NCI-H82 treated with DMSO at 0.1 percent for 48 hours (cell line): ENCODE measurements at regions not wholly inside any gene's neighbourhood (a gene's known extent, or its start where the extent isn't known, plus 50 kb on each side); places are given as distances from the start of the nearest gene placed in this dataset.
"Not testable (repeated sequence)": the region's sequence is repeated elsewhere in the genome, so short reads cannot be mapped to it uniquely, and the experiment has no call there.

Experiments used
- DNase-seq: peaks from one replicate; lab custom pipeline; 2025; ENCODE audit not compliant: unreplicated experiment; lab: John Stamatoyannopoulos, UW

DNA sequence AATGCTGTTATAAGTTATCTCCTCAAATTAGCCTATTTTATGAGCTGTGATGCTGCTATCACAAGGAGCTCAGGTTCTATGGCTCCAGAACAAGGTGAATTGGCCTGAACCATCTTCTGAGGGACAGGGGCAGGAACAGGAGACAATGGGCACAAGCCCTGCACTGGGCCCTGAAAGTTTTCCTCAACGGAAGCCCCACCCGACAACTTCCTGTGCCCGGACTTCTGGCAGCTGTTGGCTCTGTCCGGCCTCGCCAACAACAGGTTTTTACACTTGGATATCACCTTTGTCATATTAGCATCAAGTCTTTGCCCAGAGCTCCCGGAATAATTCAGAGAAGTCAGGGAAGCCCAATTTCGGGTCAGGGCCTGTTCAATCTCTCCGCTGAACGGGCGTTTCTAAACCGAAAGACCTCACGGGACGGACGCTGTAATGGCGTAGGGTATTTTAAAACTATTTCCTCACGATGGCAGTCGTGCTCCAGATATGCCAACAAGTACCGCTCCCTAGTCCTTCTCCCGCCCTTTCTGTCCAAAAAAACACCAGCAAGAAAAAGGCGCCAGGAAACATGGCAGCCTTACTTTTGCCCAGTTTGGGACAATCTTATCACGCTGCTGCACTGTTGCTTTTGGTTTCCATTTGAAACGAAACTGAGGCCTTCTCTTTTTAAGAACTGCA lies 201.0 kb upstream of the STK26 start:
- no peak for DNase-seq

DNA sequence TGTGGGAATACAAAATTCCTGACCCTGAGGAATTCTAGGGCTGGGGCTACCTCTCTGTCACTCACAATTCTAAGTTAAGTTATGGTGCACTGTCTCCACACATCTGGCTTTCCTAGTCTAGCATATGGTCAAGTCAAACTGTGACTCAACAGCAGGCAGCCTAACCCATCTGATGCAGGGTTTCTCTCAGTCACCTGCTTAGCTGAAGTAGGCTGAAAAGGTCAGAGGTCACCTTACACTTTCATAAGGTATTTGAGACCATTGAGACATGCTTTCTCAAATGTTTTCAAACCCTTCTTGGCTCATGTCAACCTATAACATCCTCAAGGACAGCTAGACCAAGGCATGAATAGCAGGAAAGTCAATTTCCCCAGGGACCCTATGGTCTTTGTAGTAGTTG lies 196.5 kb upstream of the STK26 start:
- DNase-seq, result no peak

DNA sequence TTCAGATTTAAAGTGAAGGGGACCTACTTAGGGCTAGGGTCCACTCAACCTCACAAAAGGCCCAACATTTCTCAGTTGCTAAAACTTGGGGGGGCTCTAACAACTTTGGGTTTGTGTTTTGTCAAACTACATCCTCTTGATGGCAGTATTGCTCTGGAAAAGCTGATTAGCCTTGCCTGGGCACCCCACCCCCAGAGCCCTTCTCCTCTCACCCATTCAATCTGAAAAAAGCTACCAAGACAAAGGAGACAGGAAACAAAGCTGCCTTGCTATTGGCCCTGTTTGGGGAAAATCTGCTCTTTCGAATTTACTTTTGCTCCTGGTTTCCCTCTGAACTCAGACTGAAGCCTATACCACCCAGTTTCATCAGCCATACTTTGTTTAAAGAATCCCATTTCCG lies 195.2 kb upstream of the STK26 start:
- DNase-seq, result no peak

DNA sequence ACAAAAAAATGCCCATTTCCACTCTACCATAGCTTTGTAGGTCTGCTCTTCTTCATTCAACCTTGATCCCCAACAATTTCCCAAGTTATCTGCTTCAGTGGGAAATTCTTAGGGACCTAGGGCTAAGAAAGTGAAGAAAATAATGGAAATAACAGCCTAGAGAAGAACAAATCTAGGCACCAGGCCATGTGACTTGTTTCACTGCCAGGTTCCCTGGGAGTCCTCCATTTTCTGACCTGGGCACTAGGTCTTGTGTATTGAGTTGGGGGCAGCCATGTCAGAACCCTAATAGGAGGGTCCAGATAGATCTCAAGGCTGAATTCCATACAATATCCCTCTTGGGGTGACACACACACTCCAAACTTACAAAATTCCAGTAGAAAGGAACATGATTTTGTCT lies 194.6 kb upstream of the STK26 start:
- no peak for DNase-seq

DNA sequence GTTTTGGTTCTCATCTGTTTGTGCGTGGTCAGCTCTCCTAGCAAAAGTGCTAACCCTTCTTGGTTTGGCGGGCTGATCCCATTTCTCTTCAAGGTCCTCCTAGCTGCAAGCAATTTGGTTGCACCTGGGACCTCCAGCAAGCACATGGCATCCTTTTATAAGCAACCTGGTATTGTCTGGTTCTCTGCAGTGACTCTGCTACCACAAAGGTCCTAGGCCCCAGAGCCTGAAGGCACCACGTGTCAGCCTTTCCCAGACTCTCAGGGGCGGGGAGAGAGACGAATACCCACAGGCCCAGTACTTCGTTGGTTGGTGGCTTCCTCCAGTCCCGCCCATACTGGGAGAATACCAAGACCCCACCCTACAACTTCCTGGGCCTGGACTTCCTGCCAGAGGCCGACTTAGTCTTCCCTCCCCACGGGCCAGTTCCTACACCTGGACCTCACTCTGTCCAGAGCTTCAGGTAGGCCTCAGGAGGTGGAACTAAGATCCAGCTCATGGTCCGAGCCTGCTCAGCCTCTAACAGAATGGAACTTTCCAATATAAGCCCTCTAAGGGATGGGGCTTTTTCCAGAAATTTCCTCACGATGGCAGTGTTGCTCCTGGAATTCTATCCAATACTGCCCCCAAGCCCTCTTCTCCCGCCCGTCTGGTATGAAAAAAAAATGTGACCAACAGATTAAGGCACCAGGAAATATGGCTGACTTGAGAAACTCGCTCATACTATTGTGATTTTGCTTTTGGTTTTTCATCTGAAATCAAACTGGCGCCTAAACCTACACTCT lies 192.5 kb upstream of the STK26 start:
- peak; percentile 89 for DNase-seq

DNA sequence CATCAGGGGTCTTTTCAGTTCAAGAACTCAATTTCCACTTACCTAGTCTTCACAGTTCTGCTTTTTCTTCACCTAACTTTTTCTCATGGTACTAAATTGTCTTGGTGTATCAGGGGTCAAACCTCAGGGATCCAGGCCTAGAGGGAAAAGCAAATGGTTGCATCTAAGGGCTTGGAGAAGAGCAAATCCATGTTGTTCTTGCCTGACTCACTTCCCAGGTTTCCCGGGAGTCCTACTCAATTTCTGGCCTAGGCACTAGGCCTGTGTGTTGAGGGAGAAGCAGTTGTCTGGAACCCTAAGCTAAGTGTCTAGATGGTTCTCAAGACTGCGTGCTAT lies 191.9 kb upstream of the STK26 start:
- DNase-seq, result no peak

DNA sequence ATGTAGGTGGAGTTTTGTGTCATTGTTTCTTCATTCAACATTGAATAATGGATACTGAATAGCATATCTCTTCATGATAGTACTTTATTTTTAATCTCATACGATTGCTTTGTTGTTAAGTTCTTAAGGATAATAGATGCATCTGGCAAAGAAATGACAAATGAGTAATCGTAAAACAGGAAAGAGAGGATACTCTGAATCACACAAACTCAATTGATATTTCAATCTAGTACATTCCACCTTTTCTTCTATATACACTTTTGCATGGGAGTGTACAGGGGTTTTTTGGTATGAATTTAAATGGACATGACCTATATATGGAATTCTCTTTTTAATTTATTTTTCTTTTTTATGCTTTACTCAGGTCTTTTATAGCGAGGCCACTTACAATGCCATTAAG lies 186.9 kb upstream of the STK26 start:
- DNase-seq, result no peak

DNA sequence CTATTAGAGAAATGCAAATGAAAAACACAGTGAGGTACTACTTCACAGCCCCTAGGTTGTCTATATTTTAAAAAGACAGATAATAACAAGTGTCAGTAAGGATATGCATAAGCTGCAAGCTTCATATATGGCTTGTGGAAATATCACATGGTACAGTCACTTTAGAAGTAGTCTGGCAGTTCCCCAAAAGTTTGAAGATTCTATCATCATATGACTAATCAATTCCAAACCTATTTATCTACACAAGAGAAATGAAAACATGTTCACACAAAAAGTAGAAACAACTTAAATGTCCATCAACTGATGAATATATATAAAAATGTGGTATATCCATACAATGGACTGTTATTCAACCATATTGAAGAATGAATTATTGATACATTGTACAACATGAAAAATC lies 185.8 kb upstream of the STK26 start:
- DNase-seq, result no peak

DNA sequence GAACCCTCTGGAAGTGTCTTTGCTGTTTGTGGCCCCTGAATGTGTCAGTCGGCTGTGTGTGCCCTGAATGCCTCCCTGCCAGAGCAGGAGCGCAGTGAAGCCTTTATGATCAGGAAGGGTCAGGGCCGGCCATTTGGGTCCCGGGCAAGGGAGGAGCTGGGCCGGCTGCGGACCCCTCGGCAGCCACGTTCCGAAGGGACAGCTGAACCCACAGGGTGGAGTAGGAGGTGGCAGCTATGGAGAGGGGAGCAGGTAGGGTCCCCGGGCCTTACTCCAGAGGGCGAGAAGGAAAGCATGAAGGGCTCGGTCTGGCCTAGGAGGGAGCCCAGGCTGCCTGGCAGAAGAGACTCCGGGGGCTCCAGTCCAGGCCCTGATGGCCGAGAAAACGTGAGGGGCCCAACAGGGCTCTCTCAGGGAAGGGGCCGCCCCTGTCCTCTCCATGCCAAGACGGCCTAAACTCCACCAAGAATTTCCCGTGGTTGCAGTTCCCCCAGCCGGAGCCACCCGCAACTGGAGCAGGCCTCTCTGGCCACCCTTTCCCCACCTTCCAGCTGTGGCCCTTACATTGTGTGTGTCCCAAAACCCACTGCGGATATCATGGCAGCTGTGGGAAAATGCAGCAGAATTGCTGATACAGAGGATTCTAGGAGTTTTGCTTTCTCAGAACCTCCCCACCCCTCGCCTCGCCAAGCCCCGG lies 182.2 kb upstream of the STK26 start:
- DNase-seq, result no peak

DNA sequence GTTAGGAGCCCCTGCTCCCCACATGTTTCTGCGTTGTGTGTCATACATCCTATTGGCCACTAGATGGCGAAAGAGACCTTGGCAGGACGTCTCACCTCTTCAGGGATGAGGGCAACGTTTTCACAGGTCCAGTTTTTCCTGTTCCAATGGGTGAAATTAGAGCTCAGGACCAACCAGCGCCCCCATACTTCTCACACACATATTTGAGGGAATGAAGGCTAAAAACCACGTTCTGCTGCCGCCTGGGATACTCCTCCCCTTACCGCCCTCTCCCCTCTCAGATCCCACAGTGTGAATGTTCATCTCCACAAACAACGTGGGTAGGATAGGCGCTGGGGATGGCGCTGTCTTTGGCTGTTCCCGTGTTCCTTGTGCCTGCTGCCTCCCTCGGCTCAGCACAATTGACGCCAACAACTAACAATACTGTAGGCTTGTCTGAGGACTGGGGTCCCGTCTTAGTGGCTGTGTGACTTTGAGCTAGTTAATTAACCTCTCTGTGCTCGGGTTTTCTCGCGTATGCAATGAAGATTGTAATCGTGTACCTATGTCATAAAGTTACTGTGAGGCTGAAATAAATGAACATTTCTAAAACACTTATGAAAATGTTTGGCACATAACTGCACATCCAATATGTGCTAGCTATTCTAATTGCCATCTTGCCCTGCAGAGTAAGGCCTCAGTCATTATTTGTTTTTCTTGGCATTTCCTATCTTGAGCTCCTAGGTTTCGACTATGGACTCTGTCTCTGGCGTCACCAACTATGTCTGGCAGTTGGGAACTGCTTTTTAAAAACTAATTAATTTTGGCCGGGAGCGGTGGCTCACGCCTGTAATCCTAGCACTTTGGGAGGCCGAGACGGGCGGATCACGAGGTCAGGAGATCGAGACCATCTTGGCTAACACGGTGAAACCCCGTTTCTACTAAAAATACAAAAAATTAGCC lies 181.3 kb upstream of the STK26 start:
- no peak for DNase-seq

DNA sequence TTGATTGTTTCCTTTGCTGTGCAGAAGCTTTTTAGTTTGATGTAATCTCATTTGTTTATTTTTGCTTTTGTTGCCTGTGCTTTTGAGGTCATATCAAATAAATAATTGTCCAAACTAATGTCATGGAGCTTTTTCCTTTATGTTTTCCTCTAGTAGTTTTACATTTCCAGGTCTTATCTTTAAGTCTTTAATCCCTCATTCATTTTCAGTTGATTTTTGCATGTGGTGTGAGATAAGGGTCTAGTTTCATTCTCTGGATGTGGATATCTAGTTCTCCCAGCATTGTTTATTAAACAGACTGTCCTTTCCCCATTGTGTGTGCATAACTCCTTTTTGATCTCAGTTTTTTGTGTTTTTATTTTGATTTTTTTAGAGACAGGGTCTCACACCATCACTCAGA lies 179.1 kb upstream of the STK26 start:
- no peak for DNase-seq

DNA sequence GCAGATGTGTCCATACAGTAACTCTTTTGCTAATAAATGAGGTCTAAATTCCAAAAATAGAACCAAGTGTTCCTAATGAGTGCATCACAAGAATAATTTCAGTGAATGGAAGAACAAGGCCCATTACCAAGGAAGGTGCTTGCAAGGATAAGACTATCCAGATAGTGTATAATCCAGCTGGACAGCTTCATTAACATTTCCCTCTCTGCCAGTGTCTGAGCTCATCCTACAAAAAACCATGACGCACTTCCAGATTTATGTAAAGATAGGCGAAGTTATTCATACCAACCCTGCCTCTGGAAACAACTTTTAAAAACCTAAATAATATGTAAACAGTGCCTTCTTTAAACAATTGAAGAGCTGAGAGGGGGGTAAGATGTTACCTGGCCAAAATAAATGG lies 177.9 kb upstream of the STK26 start:
- no peak for DNase-seq

DNA sequence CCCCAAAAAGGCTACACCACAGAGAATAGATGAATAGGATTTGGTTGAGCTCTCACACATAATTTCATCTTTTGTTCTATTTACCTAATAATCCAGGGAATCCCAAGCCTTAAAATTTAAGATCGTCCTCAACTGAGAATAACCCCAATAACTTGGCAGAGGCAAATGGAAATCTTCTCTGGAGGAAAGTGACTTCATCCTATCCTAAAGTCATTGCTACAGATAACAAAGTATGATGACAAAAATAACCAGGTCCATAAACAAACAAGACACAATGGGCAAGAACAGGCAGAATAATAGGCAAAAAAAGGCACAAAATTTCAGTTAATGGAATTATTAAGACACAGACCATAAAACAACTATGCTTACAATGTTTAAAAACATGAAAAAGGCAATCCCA lies 177.3 kb upstream of the STK26 start:
- no peak for DNase-seq

DNA sequence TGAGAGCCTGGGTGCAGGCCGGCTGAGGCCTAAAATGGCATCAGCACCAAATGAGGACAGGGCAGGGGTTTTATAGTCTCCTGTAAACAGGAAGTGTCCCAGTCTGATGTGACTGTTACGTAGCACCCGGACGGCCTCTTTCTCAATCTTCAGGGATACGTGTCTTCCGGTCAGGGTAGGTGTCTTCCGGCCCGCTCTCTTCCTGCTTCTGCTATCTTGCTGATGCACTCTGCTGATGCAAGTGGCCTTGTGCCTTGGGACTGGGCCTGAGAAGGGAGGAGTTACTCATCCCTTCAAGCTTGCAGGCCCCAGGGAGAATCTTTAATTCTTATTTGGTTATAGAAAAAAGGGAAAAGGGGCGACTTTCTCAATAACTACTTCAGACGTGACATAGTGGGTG lies 172.1 kb upstream of the STK26 start:
- not testable (repeated sequence) for DNase-seq

DNA sequence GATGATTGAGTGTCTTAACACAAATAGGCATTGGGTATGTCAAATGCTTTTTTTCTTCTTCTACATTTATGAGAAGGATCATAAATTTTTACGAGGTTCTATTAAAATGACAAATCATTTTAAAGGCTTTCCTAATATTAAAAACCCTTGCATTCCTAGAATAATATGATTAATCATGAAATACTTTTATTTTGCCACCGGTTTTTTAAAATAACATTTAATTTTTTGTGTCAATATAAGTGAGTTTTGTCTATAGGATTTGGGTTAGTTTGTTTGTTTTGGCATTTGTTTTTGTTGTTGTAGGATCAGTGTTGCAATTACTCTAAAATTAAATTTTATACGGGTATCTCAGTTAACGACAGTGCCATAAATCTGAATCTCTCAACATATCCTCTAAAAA lies 169.7 kb upstream of the STK26 start:
- DNase-seq, result no peak

DNA sequence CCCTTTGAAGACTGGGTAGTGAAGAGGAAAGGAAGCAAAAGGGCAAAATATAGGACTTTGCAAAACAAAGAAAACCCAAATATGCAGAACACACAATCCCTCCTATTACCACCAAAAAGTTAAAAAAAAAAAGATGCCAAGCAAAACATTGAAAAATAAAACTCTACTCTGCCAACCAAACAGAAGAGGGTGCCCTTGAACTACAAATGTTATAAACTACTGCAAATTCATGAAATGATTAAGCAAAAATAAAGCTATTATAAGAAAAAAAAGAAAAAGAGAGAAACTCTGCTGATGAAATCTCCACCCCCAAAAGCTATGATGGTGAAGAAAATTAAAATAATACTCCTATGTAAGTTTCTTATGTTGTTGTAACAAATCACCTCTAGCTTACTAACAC lies 168.5 kb upstream of the STK26 start:
- DNase-seq, result no peak

DNA sequence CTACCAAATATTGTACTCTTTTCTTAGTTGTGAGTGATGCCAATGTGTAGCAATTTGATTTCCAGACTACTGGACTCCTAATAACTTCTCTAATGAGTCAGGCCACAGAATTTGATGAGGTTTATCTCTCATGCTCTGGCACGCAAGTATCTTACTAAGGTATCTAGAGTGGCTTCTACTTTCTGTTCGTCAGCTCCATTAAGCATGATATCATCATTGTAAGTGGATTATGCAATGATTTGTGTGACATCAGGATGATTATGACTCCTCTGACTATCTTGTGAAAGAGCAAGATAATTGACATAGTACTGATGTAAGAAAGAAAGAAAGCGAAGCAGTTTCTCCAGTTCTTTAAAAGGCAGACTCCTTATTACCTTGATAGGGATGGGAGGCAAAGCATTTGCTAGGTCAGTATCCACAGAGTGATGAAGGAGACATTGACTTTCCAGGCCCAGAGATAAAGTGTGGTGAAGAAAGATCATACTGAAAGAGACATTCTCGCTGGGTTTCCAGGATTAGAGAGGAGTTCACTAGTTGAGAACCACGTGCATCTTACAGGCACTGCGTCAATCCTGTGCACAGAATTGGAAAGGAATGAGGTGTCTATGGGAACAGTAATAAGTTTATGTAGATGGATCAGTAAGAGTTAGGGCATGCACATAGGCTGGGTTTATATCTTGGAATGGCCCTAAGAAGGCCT lies 161.9 kb upstream of the STK26 start:
- DNase-seq, result no peak

DNA sequence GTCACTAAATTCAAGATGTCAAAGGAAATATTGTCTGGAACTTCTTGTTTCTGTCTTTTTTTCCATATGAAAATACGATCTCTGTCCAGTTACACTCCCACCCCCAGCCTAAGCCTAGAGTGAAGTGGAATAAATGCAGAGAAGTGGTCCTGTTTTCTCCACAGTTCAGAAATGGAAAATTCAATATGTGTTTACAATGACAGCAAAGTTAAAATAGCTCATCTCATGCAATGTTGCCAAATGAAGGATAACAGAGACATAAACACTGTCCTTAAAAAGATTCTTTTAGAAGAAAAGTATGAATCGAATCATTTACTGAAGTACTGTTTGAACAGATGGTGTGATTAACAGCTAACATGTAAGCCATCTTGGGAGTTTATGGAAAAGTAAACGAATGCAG lies 160.8 kb upstream of the STK26 start:
- no peak for DNase-seq

DNA sequence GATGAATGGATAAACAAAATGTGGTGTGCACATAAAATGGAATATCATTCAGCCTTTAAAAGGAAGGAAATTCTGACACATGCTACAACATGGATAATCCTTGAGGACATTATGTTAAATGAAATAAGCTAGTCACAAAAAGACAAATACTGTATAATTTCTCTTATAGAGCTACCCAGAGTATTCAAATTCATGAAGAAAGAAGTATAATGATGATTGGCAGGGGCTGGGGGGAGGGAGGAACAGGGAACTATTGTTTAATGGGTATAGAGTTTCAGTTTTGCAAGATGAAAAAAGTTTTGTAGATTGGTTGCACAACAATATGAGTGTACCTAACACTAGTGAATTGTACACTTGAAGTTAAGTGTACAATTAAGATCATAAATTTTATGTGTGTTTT lies 153.9 kb upstream of the STK26 start:
- no peak for DNase-seq

DNA sequence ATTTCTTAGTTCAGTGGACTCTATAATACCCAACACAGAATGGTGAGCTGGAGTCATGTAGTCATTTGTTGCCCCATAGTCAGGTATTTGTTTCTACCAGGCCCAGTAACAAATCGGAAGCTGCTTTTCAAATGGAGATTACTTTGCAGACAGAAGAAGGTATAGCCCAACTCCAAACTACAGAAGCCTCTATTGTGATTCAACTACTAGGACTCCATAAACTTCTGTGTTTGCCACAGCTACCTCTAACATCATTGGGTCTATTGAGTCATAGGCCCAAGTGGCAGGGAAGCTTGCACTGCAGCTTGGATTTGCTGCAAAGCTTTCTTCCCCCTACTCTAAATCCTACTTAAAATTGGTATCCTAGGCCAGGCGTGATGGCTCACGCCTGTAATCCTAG lies 148.8 kb upstream of the STK26 start:
- no peak for DNase-seq

DNA sequence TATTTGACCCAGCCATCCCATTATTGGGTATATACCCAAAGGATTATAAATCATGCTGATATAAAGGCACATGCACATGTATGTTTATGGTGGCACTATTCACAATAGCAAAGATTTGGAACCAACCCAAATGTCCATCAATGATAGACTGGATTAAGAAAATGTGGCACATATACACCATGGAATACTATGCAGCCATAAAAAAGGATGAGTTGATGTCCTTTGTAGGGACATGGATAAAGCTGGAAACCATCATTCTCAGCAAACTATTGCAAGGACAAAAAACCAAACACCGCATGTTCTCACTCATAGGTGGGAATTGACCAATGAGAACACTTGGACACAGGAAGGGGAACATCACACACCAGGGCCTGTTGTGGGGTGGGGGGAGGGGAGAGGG lies 147.3 kb upstream of the STK26 start:
- DNase-seq, result not testable (repeated sequence)
